ENCODE measurements at regions not wholly inside any gene's neighbourhood (a gene's known extent, or its start where the extent isn't known, plus 50 kb on each side); places are given as distances from the start of the nearest gene placed in this dataset.

DNA sequence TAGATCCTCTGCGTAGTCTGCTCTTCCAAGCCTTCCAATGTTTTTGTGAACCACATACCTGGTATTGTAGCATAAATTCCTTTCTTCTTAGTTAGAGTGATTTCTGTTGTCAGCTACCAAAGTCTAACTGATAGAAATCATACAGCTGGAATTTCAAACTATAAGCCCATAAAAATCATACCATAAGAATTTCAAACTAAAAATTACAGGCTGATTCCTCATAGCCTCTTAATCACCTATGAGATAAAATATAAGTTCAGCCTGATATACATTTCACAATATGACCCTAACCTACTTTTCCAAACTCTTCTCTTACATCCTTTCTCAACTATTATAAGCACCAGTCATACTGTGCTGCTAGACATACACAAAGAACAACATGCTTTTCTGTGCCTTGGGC, 64.8 kb downstream of the PTHLH start:
- DNase-seq: no peak

GRCh38 chr12:27906658-27907473, 65.7 kb downstream of the PTHLH start:
- no peak for DNase-seq

GRCh38 chr12:27906127-27906500, 66.4 kb downstream of the PTHLH start:
- no peak for DNase-seq

- no peak for DNase-seq
Measured at GRCh38 chr12:27905285-27906126, 67.0 kb downstream of the PTHLH start.

- DNase-seq: no peak
Measured at GRCh38 chr12:27902651-27903050, 69.9 kb downstream of the PTHLH start.

DNA sequence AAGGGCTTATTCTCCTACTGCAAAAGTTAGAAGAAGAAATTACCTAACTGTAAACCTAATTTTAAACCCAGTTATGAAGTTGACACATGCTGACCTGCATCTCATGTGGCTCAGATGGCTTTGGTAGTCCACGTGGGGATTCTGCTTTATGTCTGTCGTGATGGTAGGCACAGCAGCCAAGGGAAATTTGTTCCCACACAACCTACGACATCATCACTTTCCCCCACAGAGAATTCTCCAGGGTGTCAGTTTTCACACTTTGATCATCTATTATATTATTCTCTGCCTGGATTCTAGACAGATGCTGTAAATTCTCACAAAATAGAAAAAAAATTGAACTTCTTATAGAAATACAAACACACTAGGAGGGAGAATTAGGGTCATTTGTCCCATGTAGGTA, 70.6 kb downstream of the PTHLH start:
- DNase-seq: no peak

DNA sequence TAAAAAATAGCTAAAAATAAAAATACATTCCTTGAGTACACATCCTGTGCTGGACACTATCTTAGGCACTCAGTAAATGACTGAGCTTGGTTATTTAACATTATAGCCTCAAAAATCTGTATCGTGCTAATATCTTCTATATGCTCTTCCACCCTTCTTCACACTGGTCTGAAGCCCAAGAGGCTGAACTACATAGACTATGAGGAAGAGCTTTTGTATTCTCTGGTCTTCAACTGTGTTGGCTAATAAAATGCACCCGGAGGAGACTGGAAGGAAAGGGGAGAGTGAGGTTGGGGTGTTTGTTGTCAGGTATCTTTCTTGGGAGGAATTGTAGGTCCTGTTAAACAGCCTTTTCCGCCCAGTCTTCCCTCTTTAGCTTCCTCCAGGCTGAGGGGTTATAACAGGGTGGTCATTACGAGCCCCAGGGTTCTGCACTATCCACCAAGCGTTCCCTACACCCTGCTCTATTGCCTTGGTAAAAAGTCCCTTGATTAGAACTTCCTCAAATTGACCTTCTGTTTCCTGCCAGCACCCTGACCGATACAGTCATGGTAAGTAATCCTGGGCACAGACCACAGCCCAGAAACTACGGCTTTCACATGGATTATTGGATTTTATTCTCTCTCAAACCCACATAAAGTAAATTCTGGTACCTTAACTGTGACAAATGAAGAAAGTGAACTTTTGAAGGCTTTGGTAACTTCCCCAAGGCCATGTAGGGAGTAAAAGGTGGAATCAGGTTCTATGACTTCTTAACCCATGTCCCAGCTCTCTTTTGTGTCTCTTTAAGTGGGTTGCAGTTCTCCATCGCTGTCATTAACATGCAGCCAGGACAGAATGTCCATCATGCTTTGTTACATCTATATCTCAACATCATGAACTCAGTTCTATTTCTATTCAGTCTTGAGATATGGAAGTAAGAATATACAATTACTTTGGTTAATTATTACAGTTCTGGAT, 71.3 kb downstream of the PTHLH start:
- DNase-seq: no peak

DNA sequence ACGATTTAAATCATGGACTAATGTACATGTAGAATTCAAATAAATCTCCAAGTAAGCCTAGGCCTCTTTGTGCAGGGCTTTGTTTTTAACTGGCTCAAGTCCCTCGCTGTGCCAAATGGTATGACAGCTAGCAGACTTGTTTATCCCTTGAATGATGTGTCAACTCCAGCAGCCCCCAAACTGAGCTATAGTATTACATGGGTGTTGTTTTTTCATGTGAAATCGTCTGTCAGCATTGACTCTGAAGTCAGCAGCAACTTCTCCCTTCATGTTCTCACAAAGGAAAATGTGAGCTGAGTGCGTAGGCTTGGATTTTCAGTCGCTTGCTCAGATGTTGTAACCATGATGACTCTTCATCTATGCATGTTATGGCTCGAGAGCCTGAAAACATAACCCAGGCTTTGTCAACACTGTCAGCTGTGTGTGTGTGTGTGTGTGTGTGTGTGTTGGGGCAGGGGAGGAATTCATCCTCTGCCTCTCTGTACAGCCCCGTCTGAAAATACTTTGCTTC, 73.3 kb downstream of the PTHLH start:
- no peak for DNase-seq

DNA sequence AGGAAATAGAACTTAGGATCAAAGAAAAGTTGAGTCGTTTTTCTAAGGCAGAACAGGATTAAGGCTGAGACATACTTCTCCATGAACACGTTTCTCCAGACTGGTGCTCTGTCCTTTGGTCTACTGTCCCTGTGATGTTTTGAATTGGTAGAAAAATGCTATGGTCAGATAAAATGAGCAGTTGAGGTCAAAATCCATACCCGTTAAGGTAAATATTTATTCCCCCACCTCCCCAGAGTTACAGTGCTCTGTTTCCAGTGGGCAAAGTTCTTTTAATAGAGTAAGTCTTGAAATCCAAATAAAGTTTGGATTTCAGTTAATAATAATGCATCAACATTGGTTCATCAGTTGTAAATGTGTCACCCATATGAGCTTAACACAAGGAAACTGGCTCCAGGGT, 74.5 kb downstream of the PTHLH start:
- no peak for DNase-seq

- no peak for DNase-seq
Measured at GRCh38 chr12:27896419-27896990, 76.0 kb downstream of the PTHLH start.

- no peak for DNase-seq
Measured at GRCh38 chr12:27894309-27894708, 78.2 kb downstream of the PTHLH start.

DNA sequence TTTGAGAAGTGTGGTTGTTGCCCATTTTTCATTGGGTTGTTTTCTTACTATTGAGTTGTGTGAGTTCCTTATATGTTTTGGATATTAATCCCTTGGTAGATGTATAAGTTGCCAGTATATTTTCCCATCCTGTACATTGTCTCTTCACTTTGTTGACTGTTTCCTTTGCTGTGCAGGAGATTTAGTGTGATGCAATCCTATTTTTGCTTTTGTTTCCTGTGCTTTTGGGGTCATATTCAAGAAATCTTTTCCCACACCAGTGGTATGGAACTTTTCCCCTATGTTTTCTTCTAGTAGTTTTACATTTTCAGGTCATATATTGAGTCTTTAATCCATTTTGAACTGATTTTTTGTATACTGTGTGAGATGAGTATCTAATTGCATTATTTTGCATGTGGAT, 92.8 kb downstream of the PTHLH start:
- DNase-seq: no peak

GRCh38 chr12:27875677-27876076, 95.6 kb upstream of the MANSC4 start:
- DNase-seq: no peak

DNA sequence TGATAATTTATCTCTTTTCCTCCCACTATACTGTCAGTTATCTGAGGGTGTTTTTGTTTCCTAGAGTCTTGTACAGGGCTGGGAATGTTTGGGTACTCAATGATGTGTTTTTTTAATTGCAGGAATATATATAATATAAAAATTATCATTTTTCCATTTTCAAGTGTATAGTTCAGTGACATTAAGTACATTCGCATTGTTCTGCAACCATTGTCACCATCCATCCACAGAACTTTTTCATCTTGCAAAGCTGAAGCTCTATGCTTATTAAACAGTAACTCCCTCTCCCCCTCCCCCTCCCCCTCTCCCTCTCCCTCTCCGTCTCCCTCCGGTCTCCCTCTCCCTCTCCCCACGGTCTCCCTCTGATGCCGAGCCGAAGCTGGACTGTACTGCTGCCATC, 93.0 kb upstream of the MANSC4 start:
- no peak for DNase-seq

- no peak for DNase-seq
Measured at GRCh38 chr12:27871946-27872345, 91.9 kb upstream of the MANSC4 start.

DNA sequence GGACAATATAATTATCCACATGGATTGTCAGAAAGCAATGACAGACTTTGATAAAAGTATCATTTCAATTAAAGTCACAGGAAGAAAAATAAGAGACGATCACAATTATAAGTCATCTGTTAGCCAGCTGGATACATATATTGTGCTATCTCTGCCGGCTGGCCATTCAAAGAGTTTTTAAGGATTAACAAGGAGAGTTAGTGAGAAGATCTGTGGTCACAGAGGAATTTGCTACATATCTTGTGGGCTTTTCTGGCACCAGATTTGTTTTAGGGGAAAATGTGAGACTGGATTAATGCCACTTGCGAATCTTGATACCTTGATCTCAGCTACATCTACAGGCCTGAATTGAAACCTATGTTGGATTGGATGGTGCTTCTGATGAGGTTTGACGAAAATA, 90.9 kb upstream of the MANSC4 start:
- DNase-seq: no peak

GRCh38 chr12:27869567-27869966, 89.5 kb upstream of the MANSC4 start:
- no peak for DNase-seq

DNA sequence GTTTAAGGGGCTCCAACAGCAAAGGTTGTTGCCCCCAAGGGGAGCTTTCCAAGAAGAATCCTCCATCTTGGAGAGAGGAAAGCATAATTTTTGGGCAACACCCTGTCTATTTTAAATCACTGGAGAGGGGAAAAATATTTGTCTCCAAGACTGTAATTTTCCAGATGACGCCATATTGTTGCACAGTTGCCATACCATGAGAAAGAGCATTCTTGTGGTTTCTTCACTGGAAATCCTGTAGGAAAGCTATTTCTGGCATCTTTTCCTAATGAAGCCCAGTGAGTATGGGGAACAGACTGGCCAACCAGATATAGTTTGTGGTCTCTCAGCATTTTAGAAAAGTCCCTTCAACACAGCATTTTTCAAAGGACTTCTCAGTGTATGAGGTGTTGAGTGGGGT, 88.1 kb upstream of the MANSC4 start:
- no peak for DNase-seq

- DNase-seq: no peak
Measured at GRCh38 chr12:27866373-27867101, 86.5 kb upstream of the MANSC4 start.

DNA sequence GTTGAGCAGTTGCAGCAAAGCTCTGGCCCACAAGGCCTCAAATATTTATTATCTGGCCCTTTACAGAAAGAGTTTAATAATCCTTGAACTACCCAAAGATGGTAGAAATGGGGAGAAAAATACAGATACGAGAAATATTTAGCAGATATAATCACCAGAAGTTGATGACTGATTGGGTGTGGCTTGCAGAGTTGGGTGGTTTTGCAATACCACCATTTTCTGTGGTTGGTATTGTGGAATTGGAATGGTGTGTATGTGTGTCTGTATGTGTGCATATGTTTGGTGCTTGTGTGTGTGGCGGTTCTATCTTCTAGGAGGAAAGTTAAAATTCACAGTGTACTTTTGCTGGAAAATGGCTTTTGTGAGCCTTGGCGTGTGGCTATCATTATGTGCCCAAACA, 85.4 kb upstream of the MANSC4 start:
- DNase-seq: no peak

GRCh38 chr12:27864521-27864920, 84.5 kb upstream of the MANSC4 start:
- no peak for DNase-seq

- DNase-seq: no peak
Measured at GRCh38 chr12:27863839-27864238, 83.8 kb upstream of the MANSC4 start.

All from RPMI8226 (cell line).